Esophagus squamous epithelium (tissue), 4 donors: ENCODE measurements at regions not wholly inside any gene's neighbourhood (a gene's known extent, or its start where the extent isn't known, plus 50 kb on each side); places are given as distances from the start of the nearest gene placed in this dataset.
A peak's percentile ranks its signal among the peaks of the same experiment; 100 is the strongest.

Source experiments
- CTCF ChIP-seq, 6 experiments: fragments of 450-650 bp in 4 of 6; fragments of 200-600 bp in 2 of 6; sonication (generic) in 2 of 6; IDR thresholded peaks; one replicate each; pipeline ENCODE4 v1.5.1; 2016 to 2019; ENCODE audit warnings: antibody characterized with exemption in 6 of 6, mild to moderate bottlenecking in 4 of 6, moderate library complexity in 4 of 6
- POLR2A ChIP-seq, 4 donors: fragments of 450-650 bp; IDR thresholded peaks; one replicate each; pipeline ENCODE4 v1.6.1; 2017; ENCODE audit warnings: antibody characterized with exemption in 4 of 4, mild to moderate bottlenecking in 4 of 4, moderate library complexity in 3 of 4

- TF ChIP-seq CTCF (IDR thresholded peaks at IDR 0.05) (peak in 5 of 6 experiments; percentile 44 to 79 (median 71)), POLR2A (IDR thresholded peaks at IDR 0.05) (no peak)
Observed at GRCh38 chr6:40912158-40912946, 126.7 kb downstream of the UNC5CL start.
